Erythroblast (primary cell): ENCODE measurements at regions not wholly inside any gene's neighbourhood (a gene's known extent, or its start where the extent isn't known, plus 50 kb on each side); places are given as distances from the start of the nearest gene placed in this dataset.

Source experiments
- GATA1 ChIP-seq: IDR thresholded peaks from 2 replicates; pipeline ENCODE4 v1.6.1; 2011; ENCODE audit warnings: low read depth, mild to moderate bottlenecking, control low read depth, low read length, moderate library complexity
- POLR2A ChIP-seq: IDR thresholded peaks from 2 replicates; pipeline ENCODE4 v1.6.1; 2011; ENCODE audit warnings: mild to moderate bottlenecking, low read length

DNA sequence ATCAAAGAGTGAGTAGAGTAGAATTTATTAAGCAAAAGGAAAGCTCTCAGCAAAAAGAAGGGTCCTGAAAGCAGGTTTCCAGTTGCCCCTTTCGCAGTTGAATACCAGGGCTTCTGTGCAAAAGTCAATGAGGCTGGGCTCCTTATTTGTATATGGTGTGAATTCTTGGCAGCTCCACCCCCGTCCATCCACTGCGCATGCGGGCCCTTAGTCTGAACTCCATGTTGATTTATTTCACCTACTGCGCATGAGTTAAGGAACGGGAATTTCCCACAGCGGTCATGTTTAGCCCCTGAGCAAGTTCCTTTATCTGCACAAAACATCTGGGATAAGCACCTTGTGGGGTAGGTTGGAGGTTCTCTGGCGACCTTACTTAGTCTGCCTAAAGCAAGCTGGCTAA is 325.6 kb downstream of the ZWINT start:
- no peak for TF ChIP-seq POLR2A
- TF ChIP-seq GATA1: no peak
